ENCODE measurements at regions not wholly inside any gene's neighbourhood (a gene's known extent, or its start where the extent isn't known, plus 50 kb on each side); places are given as distances from the start of the nearest gene placed in this dataset.

GRCh38 chr6:133764008-133764753, 124.7 kb upstream of the TCF21 start:
- no peak for TF ChIP-seq CTCF (IDR thresholded peaks at IDR 0.05; ENCODE audit: control insufficient read depth, extremely low read depth, insufficient read depth)
- no peak overlapping the region for H3K4me3 ChIP-seq (ENCODE audit: low read depth, low read length)
- no peak for DNase-seq (ENCODE audit: low read depth)

GRCh38 chr6:133764754-133765208, 124.1 kb upstream of the TCF21 start:
- TF ChIP-seq CTCF (IDR thresholded peaks at IDR 0.05; ENCODE audit: control insufficient read depth, extremely low read depth, insufficient read depth), result no peak
- DNase-seq (ENCODE audit: low read depth), result no peak
- H3K4me3 ChIP-seq (ENCODE audit: low read depth, low read length), result no peak overlapping the region

GRCh38 chr6:133767357-133767970, 121.4 kb upstream of the TCF21 start:
- DNase-seq (ENCODE audit: low read depth), result no peak
- no peak for TF ChIP-seq CTCF (IDR thresholded peaks at IDR 0.05; ENCODE audit: control insufficient read depth, extremely low read depth, insufficient read depth)
- H3K4me3 ChIP-seq (ENCODE audit: low read depth, low read length), result no peak overlapping the region

- no peak for TF ChIP-seq CTCF (IDR thresholded peaks at IDR 0.05; ENCODE audit: control insufficient read depth, extremely low read depth, insufficient read depth)
- no peak for DNase-seq (ENCODE audit: low read depth)
- no peak overlapping the region for H3K4me3 ChIP-seq (ENCODE audit: low read depth, low read length)
These were observed 120.1 kb upstream of the TCF21 start for GRCh38 chr6:133768656-133769295.

- no peak for TF ChIP-seq CTCF (IDR thresholded peaks at IDR 0.05; ENCODE audit: control insufficient read depth, extremely low read depth, insufficient read depth)
These were observed 119.5 kb upstream of the TCF21 start for GRCh38 chr6:133769463-133769862.

GRCh38 chr6:133772567-133772966, 116.3 kb upstream of the TCF21 start:
- TF ChIP-seq CTCF (IDR thresholded peaks at IDR 0.05; ENCODE audit: control insufficient read depth, extremely low read depth, insufficient read depth), result no peak
- H3K4me3 ChIP-seq (ENCODE audit: low read depth, low read length), result no peak overlapping the region
- no peak for DNase-seq (ENCODE audit: low read depth)

More at GRCh38 chr6:133769463-133769862, 119.5 kb upstream of the TCF21 start:
- no peak for DNase-seq (ENCODE audit: low read depth)
- H3K4me3 ChIP-seq (ENCODE audit: low read depth, low read length), result no peak overlapping the region
